ENCODE measurements at regions not wholly inside any gene's neighbourhood (a gene's known extent, or its start where the extent isn't known, plus 50 kb on each side); places are given as distances from the start of the nearest gene placed in this dataset.

DNA sequence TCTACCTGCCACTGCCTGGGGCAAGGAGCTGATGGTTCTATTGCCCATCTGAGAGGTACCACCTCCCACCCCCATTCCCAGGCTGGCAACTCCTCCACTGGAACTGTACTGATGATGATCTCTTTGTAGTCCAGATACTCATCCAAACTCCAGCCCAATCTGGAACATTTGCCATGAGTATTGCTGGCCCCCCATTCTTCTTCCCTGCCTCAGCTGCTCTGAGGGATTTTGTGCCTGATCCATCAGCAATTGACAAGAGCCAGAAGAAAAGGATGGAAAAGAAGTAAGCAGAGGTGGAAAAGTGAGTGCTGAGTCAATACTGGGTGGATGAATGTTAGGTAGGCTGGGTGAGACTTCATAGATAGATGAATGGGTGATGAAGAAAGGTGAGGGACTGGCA is 101.2 kb downstream of the NMUR2 start:
- Mint-ChIP-seq H3K36me3 (ENCODE audit: low read depth) (no peaks in the 10 kb centered on the region), H3K9me3 (ENCODE audit: insufficient read depth) (no peaks in the 10 kb centered on the region), H3K4me1 (ENCODE audit: low read depth) (no peaks in the 10 kb centered on the region), H3K27ac (no peak overlapping the region), H3K4me3 (no peak overlapping the region), H3K27me3 (ENCODE audit: low read depth) (no peaks in the 10 kb centered on the region)
- CTCF ChIA-PET = no interaction called here
- no peak for ATAC-seq
- DNase-seq = no peak
- POLR2A ChIA-PET = no interaction called here

DNA sequence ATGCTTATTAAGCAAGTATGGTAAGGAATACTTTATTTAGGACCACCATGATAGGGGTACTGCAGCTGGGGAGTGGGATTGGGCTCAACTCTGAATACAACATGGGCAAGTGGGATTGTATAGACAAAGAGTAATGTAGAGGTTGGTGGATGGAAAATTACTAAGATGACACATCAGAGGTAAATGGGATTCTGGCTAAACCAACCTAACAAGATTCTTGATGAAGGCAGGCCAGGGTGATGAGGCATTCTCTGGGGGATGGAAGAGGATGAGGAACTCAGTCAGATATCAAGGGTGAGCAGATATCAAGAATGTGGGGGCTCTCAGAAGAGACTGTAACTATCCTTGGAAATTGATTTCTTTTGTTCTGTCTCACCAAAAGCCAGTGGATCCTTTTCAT is 107.2 kb downstream of the NMUR2 start:
- H3K27ac Mint-ChIP-seq = no peak overlapping the region

DNA sequence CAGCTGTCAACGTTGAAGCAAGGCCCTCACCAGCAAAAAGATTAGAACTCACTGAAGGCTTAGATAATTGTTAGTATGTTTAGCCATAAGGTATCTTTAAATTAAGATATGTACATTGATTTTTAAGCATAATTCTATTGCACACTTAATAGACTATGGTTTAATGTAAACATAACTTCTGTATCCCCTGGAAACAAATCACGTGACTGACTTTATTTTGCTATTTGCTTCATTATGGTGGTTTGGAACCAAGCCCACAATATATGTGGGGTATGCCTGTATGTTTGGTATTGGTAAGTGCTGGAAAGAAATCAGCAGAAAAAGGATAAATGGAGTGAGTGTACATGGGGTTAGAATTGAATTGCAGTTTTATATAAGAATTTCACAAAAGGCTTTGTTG is 111.9 kb downstream of the NMUR2 start:
- ATAC-seq = no peak

More for the DNA sequence above, 107.2 kb downstream of the NMUR2 start:
- Mint-ChIP-seq H3K27me3 (ENCODE audit: low read depth) (no peaks in the 10 kb centered on the region), H3K36me3 (ENCODE audit: low read depth) (no peaks in the 10 kb centered on the region), H3K9me3 (ENCODE audit: insufficient read depth) (no peaks in the 10 kb centered on the region), H3K4me1 (ENCODE audit: low read depth) (no peaks in the 10 kb centered on the region), H3K4me3 (no peak overlapping the region)
- DNase-seq = no peak
- ChIA-PET CTCF (no interaction called here), POLR2A (no interaction called here)
- no peak for ATAC-seq

DNA sequence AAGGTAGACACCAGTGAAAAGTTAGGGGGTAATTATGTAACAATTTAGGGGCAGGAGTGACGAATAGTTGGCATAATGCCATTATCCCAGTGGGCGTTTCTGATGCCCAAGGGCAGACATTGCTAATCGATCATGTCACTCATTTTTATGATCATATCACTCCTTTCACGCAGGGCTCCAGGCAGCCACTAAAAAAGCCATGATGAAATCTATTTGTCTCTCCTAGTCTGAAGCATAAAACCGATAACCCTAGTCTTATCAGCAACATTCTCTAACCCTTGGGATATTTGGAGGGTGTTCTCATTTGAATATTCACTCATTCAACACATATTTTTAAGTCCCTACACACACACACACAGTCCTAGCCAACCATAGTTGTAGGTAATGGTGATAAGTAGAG is 114.9 kb downstream of the NMUR2 start:
- POLR2A ChIA-PET = no interaction called here
- ATAC-seq = no peak
- no peaks in the 10 kb centered on the region for H3K4me1 Mint-ChIP-seq (ENCODE audit: low read depth)
- no peaks in the 10 kb centered on the region for H3K9me3 Mint-ChIP-seq (ENCODE audit: insufficient read depth)
- H3K36me3 Mint-ChIP-seq (ENCODE audit: low read depth) = no peaks in the 10 kb centered on the region
- no peaks in the 10 kb centered on the region for H3K27me3 Mint-ChIP-seq (ENCODE audit: low read depth)
- no peak overlapping the region for H3K27ac Mint-ChIP-seq
- H3K4me3 Mint-ChIP-seq = no peak overlapping the region
- CTCF ChIA-PET = no interaction called here
- DNase-seq = no peak

More for the DNA sequence above, 111.9 kb downstream of the NMUR2 start:
- DNase-seq = no peak
- H3K4me1 Mint-ChIP-seq (ENCODE audit: low read depth) = no peaks in the 10 kb centered on the region
- CTCF ChIA-PET = no interaction called here
- H3K27ac Mint-ChIP-seq = no peak overlapping the region
- no peaks in the 10 kb centered on the region for H3K36me3 Mint-ChIP-seq (ENCODE audit: low read depth)
- H3K4me3 Mint-ChIP-seq = no peak overlapping the region
- POLR2A ChIA-PET = no interaction called here
- H3K27me3 Mint-ChIP-seq (ENCODE audit: low read depth) = no peaks in the 10 kb centered on the region
- no peaks in the 10 kb centered on the region for H3K9me3 Mint-ChIP-seq (ENCODE audit: insufficient read depth)

GRCh38 chr5:152288917-152289595 is 116.0 kb downstream of the NMUR2 start:
- Mint-ChIP-seq H3K27me3 (ENCODE audit: low read depth) (no peaks in the 10 kb centered on the region), H3K36me3 (ENCODE audit: low read depth) (no peaks in the 10 kb centered on the region), H3K4me1 (ENCODE audit: low read depth) (no peaks in the 10 kb centered on the region), H3K9me3 (ENCODE audit: insufficient read depth) (no peaks in the 10 kb centered on the region), H3K27ac (no peak overlapping the region), H3K4me3 (no peak overlapping the region)
- CTCF ChIA-PET = no interaction called here
- POLR2A ChIA-PET = no interaction called here
- ATAC-seq = no peak
- DNase-seq = no peak

- H3K9me3 Mint-ChIP-seq (ENCODE audit: insufficient read depth) = no peaks in the 10 kb centered on the region
- DNase-seq = no peak
- ChIA-PET CTCF (no interaction called here), POLR2A (no interaction called here)
- H3K36me3 Mint-ChIP-seq (ENCODE audit: low read depth) = no peaks in the 10 kb centered on the region
- no peak overlapping the region for H3K27ac Mint-ChIP-seq
- no peak overlapping the region for H3K4me3 Mint-ChIP-seq
- no peak for ATAC-seq
- no peaks in the 10 kb centered on the region for H3K4me1 Mint-ChIP-seq (ENCODE audit: low read depth)
- H3K27me3 Mint-ChIP-seq (ENCODE audit: low read depth) = no peaks in the 10 kb centered on the region
Observed at GRCh38 chr5:152288499-152288898, 116.6 kb downstream of the NMUR2 start.

GRCh38 chr5:152285764-152286163 is 119.3 kb downstream of the NMUR2 start:
- CTCF ChIA-PET = no interaction called here
- ATAC-seq = no peak
- POLR2A ChIA-PET = no interaction called here
- Mint-ChIP-seq H3K36me3 (ENCODE audit: low read depth) (no peaks in the 10 kb centered on the region), H3K27ac (no peak overlapping the region), H3K27me3 (ENCODE audit: low read depth) (no peaks in the 10 kb centered on the region), H3K4me1 (ENCODE audit: low read depth) (no peaks in the 10 kb centered on the region), H3K9me3 (ENCODE audit: insufficient read depth) (no peaks in the 10 kb centered on the region), H3K4me3 (no peak overlapping the region)
- no peak for DNase-seq

DNA sequence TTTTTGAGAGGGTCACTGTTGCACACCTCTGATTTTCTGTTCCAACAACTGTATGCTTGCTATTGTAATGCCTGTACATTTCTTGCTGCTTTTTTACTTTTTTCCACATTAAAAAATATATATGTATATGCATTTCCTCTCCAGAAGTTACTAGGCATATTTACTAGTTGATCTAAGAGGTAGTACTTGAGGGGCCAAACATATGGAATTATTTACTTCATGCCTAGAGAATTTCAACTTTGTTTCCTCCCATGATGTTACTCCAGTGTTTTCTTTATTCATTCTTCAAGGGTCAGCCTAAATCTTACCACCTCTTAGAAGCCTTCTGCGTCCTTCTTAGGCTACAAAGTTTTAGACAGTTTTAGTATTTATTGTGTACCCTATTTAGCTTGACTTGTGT is 122.7 kb downstream of the NMUR2 start:
- DNase-seq = no peak
- Mint-ChIP-seq H3K9me3 (ENCODE audit: insufficient read depth) (no peaks in the 10 kb centered on the region), H3K4me3 (no peak overlapping the region), H3K4me1 (ENCODE audit: low read depth) (no peaks in the 10 kb centered on the region), H3K27ac (no peak overlapping the region), H3K36me3 (ENCODE audit: low read depth) (no peaks in the 10 kb centered on the region), H3K27me3 (ENCODE audit: low read depth) (no peaks in the 10 kb centered on the region)
- ATAC-seq = no peak
- POLR2A ChIA-PET = no interaction called here
- CTCF ChIA-PET = no interaction called here

DNA sequence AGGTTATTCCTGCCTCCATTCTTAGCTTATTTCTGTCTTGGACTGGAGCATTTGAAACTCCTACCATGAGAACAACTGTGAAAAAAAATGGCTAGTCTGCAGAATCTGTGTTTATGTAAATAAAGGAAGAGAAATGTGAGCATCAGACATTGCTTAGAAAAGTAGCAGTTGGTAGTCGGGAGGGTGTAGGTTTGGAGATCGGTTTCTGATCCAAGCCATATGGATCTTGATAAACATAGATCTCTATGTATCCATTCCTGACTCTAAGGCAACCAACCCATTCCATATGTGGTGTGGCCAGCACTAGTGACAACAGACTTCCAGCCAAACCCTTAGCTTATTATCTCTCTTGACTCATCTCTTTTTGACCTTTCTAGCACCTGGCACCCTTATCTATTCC is 127.1 kb downstream of the NMUR2 start:
- CTCF ChIA-PET = no interaction called here
- H3K9me3 Mint-ChIP-seq (ENCODE audit: insufficient read depth) = no peaks in the 10 kb centered on the region
- H3K27ac Mint-ChIP-seq = no peak overlapping the region
- ATAC-seq (no peak), DNase-seq (no peak)
- POLR2A ChIA-PET = no interaction called here
- no peaks in the 10 kb centered on the region for H3K27me3 Mint-ChIP-seq (ENCODE audit: low read depth)
- H3K4me1 Mint-ChIP-seq (ENCODE audit: low read depth) = no peaks in the 10 kb centered on the region
- H3K36me3 Mint-ChIP-seq (ENCODE audit: low read depth) = no peaks in the 10 kb centered on the region
- no peak overlapping the region for H3K4me3 Mint-ChIP-seq

DNA sequence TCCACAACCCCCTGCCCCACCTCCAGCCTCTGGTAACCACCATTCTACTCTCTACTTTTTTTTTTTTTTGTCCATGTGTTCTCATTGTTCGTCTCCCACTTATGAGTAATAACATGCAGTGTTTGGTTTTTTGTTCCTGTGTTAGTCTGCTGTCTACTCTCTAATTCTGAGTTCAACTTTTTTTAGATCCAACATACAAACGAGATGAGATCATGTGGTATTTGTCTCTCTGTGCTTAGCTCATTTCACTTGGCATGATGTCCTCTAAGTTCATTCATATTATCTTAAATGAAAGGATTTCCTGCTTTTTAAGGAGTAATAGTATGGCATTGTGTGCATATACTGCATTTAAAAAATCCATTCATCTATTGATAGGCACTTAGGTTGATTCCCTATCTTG is 130.9 kb downstream of the NMUR2 start:
- ChIA-PET CTCF (interaction anchor here (0.6 kb wide), 1 partner anchor 103 kb away, joined by 3 read pairs; no protein-coding TSS in a partner anchor), POLR2A (no interaction called here)
- ATAC-seq (no peak), DNase-seq (no peak)
- Mint-ChIP-seq H3K9me3 (ENCODE audit: insufficient read depth) (no peaks in the 10 kb centered on the region), H3K4me3 (no peak overlapping the region), H3K4me1 (ENCODE audit: low read depth) (no peaks in the 10 kb centered on the region), H3K36me3 (ENCODE audit: low read depth) (no peaks in the 10 kb centered on the region), H3K27ac (no peak overlapping the region), H3K27me3 (ENCODE audit: low read depth) (no peaks in the 10 kb centered on the region)

DNA sequence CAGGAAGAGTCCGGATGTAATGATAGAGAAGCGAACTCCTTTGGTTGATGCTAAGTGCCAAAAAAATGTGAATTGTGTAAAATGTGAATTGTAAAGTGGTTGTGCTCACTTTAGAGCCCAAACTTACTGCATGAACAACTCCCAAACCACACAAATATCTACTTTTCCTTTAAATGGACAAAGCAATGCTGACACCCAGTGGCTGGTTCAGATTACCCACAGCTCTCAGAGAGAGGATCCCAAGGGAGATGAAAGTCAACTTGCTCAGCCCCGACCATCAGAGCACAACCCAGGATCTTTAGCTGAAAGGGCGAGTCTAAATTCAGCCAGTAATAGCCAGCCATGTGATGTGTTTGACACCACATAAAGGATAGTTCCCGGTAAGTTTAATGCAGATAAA is 133.7 kb downstream of the NMUR2 start:
- ATAC-seq (no peak), DNase-seq (no peak)
- Mint-ChIP-seq H3K27me3 (ENCODE audit: low read depth) (no peaks in the 10 kb centered on the region), H3K9me3 (ENCODE audit: insufficient read depth) (no peaks in the 10 kb centered on the region), H3K4me1 (ENCODE audit: low read depth) (no peaks in the 10 kb centered on the region), H3K4me3 (no peak overlapping the region), H3K27ac (no peak overlapping the region), H3K36me3 (ENCODE audit: low read depth) (no peaks in the 10 kb centered on the region)
- ChIA-PET CTCF (no interaction called here), POLR2A (interaction anchor here (0.6 kb wide), 1 partner anchor 551 kb away, joined by 3 read pairs; no protein-coding TSS in a partner anchor)

GRCh38 chr5:152270096-152270495 is 135.0 kb downstream of the NMUR2 start:
- ATAC-seq = no peak
- no peaks in the 10 kb centered on the region for H3K27me3 Mint-ChIP-seq (ENCODE audit: low read depth)
- H3K4me3 Mint-ChIP-seq = no peak overlapping the region
- no peaks in the 10 kb centered on the region for H3K4me1 Mint-ChIP-seq (ENCODE audit: low read depth)
- no peaks in the 10 kb centered on the region for H3K36me3 Mint-ChIP-seq (ENCODE audit: low read depth)
- ChIA-PET CTCF (no interaction called here), POLR2A (interaction anchor here (0.7 kb wide), 1 partner anchor 1017 kb away, joined by 3 read pairs; the partner anchor contains the start of gene GM2A)
- DNase-seq = no peak
- no peak overlapping the region for H3K27ac Mint-ChIP-seq
- H3K9me3 Mint-ChIP-seq (ENCODE audit: insufficient read depth) = no peaks in the 10 kb centered on the region

GRCh38 chr5:152269533-152269932 is 135.5 kb downstream of the NMUR2 start:
- H3K36me3 Mint-ChIP-seq (ENCODE audit: low read depth) = no peaks in the 10 kb centered on the region
- H3K27me3 Mint-ChIP-seq (ENCODE audit: low read depth) = no peaks in the 10 kb centered on the region
- CTCF ChIA-PET = no interaction called here
- no peak overlapping the region for H3K27ac Mint-ChIP-seq
- POLR2A ChIA-PET = no interaction called here
- no peaks in the 10 kb centered on the region for H3K4me1 Mint-ChIP-seq (ENCODE audit: low read depth)
- ATAC-seq (no peak), DNase-seq (no peak)
- no peaks in the 10 kb centered on the region for H3K9me3 Mint-ChIP-seq (ENCODE audit: insufficient read depth)
- no peak overlapping the region for H3K4me3 Mint-ChIP-seq

All from activated CD8-positive, alpha-beta T cell treated with anti-CD3 and anti-CD28 coated beads, Interleukin-2, amount 10 ng/mL, durations not matched to agents 7 days and 5 days (primary cell).